DOHH2 (cell line): ENCODE measurements at regions not wholly inside any gene's neighbourhood (a gene's known extent, or its start where the extent isn't known, plus 50 kb on each side); places are given as distances from the start of the nearest gene placed in this dataset.

Experiments
- H3F3A ChIP-seq: fragments of 200-600 bp; sonication (generic), shearing (Covaris generic); 2 replicates; pipeline ENCODE4 v1.6.0; 2016; ENCODE audit warnings: antibody characterized with exemption, mild to moderate bottlenecking; ENCODE audit not compliant: control insufficient read depth, insufficient read depth
- H3K27ac ChIP-seq: fragments of 200-600 bp; sonication (generic); 2 replicates; pipeline ENCODE4 v1.5.1; 2014; ENCODE audit warnings: low read depth, mild to moderate bottlenecking, low read length, moderate library complexity
- H3K27me3 ChIP-seq: fragments of 200-600 bp; sonication (generic); 2 replicates; pipeline ENCODE4 v1.6.1; 2014; ENCODE audit warnings: mild to moderate bottlenecking, low read length, mixed read lengths; ENCODE audit not compliant: control insufficient read depth
- H3K36me3 ChIP-seq: fragments of 200-600 bp; sonication (generic); 2 replicates; pipeline ENCODE4 v1.6.1; 2014; ENCODE audit warnings: mild to moderate bottlenecking, low read length, moderate library complexity, mixed read lengths; ENCODE audit not compliant: control insufficient read depth
- H3K4me1 ChIP-seq: fragments of 200-600 bp; sonication (generic); 2 replicates; pipeline ENCODE4 v1.6.1; 2014; ENCODE audit warnings: mild to moderate bottlenecking, low read length, mixed read lengths; ENCODE audit not compliant: control insufficient read depth
- H3K4me2 ChIP-seq: fragments of 200-600 bp; sonication (generic); 2 replicates; pipeline ENCODE4 v1.6.0; 2014; ENCODE audit warnings: mild to moderate bottlenecking, low read length, moderate library complexity
- H3K4me3 ChIP-seq: fragments of 200-600 bp; sonication (generic); 2 replicates; pipeline ENCODE4 v1.5.1; 2014; ENCODE audit warnings: mild to moderate bottlenecking, low read length, mixed read lengths
- H3K79me2 ChIP-seq: fragments of 200-600 bp; sonication (generic); 2 replicates; pipeline ENCODE4 v1.6.1; 2014; ENCODE audit warnings: mild to moderate bottlenecking, low read length, mixed read lengths; ENCODE audit not compliant: control insufficient read depth
- H3K9me2 ChIP-seq: fragments of 200-600 bp; sonication (generic); replicated peaks from 2 replicates; pipeline ENCODE4 v1.6.1; 2014; ENCODE audit warnings: mild to moderate bottlenecking, low read length, mixed read lengths; ENCODE audit not compliant: control insufficient read depth
- H3K9me3 ChIP-seq: fragments of 200-600 bp; sonication (generic); 2 replicates; pipeline ENCODE4 v1.6.1; 2014; ENCODE audit warnings: antibody characterized with exemption, low read length, mixed read lengths; ENCODE audit not compliant: control insufficient read depth, insufficient read depth
- H4K20me1 ChIP-seq: fragments of 200-600 bp; sonication (generic); 2 replicates; pipeline ENCODE4 v1.6.0; 2014; ENCODE audit warnings: low read depth, mild to moderate bottlenecking, antibody characterized with exemption, low read length, moderate library complexity; ENCODE audit not compliant: control insufficient read depth, insufficient read depth
- EZH2phosphoT487 ChIP-seq: fragments of 200-600 bp; sonication (generic); IDR thresholded peaks from 2 replicates; pipeline ENCODE4 v1.6.1; 2017; ENCODE audit warnings: borderline replicate concordance, mild to moderate bottlenecking, antibody characterized with exemption, low read length, moderate library complexity, mixed read lengths
- TF ChIP-seq, protein P1 (sequence below): fragments of 200-600 bp; sonication (generic); IDR thresholded peaks from one replicate; pipeline ENCODE4 v1.5.1; 2014; ENCODE audit warnings: antibody characterized with exemption, mild to moderate bottlenecking, low read depth, low read length; ENCODE audit not compliant: poor library complexity, severe bottlenecking

DNA sequence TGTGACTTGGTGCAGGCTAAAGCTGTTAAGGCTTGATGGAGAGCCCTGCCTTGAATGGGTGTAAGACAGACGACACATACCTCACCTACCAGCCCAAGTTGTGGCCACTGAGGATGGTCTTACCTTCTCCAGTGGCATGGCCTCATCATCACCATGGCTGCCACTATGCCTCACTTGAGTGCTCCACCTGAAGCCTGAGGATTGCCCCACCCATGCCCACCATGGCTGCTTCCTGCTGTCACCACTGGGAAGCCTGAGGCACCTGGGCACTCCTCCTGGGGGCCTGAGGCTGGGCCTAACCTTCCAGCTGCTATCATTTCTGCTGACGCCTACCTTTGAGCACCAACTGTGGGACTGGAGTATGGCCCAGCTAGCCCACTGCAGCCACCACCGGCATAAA lies 1605.7 kb upstream of the FLRT2 start:
- TF ChIP-seq, protein P1, sequence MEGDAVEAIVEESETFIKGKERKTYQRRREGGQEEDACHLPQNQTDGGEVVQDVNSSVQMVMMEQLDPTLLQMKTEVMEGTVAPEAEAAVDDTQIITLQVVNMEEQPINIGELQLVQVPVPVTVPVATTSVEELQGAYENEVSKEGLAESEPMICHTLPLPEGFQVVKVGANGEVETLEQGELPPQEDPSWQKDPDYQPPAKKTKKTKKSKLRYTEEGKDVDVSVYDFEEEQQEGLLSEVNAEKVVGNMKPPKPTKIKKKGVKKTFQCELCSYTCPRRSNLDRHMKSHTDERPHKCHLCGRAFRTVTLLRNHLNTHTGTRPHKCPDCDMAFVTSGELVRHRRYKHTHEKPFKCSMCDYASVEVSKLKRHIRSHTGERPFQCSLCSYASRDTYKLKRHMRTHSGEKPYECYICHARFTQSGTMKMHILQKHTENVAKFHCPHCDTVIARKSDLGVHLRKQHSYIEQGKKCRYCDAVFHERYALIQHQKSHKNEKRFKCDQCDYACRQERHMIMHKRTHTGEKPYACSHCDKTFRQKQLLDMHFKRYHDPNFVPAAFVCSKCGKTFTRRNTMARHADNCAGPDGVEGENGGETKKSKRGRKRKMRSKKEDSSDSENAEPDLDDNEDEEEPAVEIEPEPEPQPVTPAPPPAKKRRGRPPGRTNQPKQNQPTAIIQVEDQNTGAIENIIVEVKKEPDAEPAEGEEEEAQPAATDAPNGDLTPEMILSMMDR, result no peak
- TF ChIP-seq EZH2phosphoT487, result no peak
- H3K4me3 ChIP-seq, result no peak overlapping the region
- no peak overlapping the region for H3K4me2 ChIP-seq
- no peaks in the 10 kb centered on the region for H4K20me1 ChIP-seq
- H3K9me3 ChIP-seq, result no peaks in the 10 kb centered on the region
- no peaks in the 10 kb centered on the region for H3K9me2 ChIP-seq
- no peak overlapping the region for H3K27ac ChIP-seq
- no peaks in the 10 kb centered on the region for H3K36me3 ChIP-seq
- H3F3A ChIP-seq, result no peaks in the 10 kb centered on the region
- no peaks in the 10 kb centered on the region for H3K4me1 ChIP-seq
- H3K27me3 ChIP-seq, result no peaks in the 10 kb centered on the region
- no peaks in the 10 kb centered on the region for H3K79me2 ChIP-seq

- H3F3A ChIP-seq, result no peaks in the 10 kb centered on the region
- H3K36me3 ChIP-seq, result no peaks in the 10 kb centered on the region
- no peaks in the 10 kb centered on the region for H3K27me3 ChIP-seq
- no peak for TF ChIP-seq EZH2phosphoT487
- TF ChIP-seq, protein P1, result no peak
- H3K4me3 ChIP-seq, result no peak overlapping the region
- no peaks in the 10 kb centered on the region for H3K4me1 ChIP-seq
- no peaks in the 10 kb centered on the region for H3K79me2 ChIP-seq
- no peak overlapping the region for H3K4me2 ChIP-seq
- no peaks in the 10 kb centered on the region for H4K20me1 ChIP-seq
- no peak overlapping the region for H3K27ac ChIP-seq
- H3K9me3 ChIP-seq, result no peaks in the 10 kb centered on the region; the same call in 1 of the 2 replicates
- H3K9me2 ChIP-seq, result no peaks in the 10 kb centered on the region
These were observed 1589.7 kb upstream of the FLRT2 start for GRCh38 chr14:83940253-83940652.

DNA sequence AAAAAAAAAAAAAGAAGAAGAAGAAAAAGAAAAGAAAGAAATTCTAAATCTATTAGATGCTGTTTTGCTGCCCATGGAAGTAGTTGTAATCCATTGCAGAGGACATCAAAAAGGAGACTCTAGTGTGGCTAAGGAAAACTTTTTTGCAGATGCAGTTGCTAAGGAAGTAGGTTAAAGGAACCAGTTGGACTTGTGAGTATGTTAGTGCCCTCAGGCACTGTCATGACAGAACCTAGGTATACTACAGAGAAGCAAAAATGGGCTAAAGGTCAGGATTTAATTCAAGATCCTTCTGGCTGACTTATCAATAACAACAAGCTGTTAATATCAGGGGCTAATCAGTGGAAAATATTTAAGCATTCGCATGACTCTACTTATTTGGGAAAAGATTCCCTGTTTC lies 1571.6 kb upstream of the FLRT2 start:
- Histone ChIP-seq H3F3A (no peaks in the 10 kb centered on the region), H3K4me3 (no peak overlapping the region), H3K79me2 (no peaks in the 10 kb centered on the region), H4K20me1 (no peaks in the 10 kb centered on the region), H3K9me2 (no peaks in the 10 kb centered on the region), H3K36me3 (no peaks in the 10 kb centered on the region), H3K9me3 (no peaks in the 10 kb centered on the region), H3K27me3 (no peaks in the 10 kb centered on the region), H3K27ac (no peak overlapping the region), H3K4me1 (no peaks in the 10 kb centered on the region), H3K4me2 (no peak overlapping the region)
- TF ChIP-seq EZH2phosphoT487, result no peak
- TF ChIP-seq, protein P1, result no peak
